HL-60 (cell line): ENCODE measurements at regions not wholly inside any gene's neighbourhood (a gene's known extent, or its start where the extent isn't known, plus 50 kb on each side); places are given as distances from the start of the nearest gene placed in this dataset.

Source experiments
- DNase-seq, 2 experiments: peaks; one replicate each; pipeline ENCODE4 v3.0.0-alpha.2; 2010 to 2020; ENCODE audit warnings: low read depth in 1 of 2, low spot score in 1 of 2
- H3K27ac ChIP-seq: fragments of 250-450 bp; sonication (Bioruptor Pico); replicated peaks from 2 replicates; pipeline ENCODE4 v1.5.1; 2020; ENCODE audit warnings: mild to moderate bottlenecking, moderate library complexity
- H3K27me3 ChIP-seq: fragments of 250-450 bp; sonication (Bioruptor Pico); 2 replicates; pipeline ENCODE4 v1.5.1; 2021; ENCODE audit warnings: mild to moderate bottlenecking, moderate library complexity; ENCODE audit not compliant: insufficient read depth, poor library complexity, severe bottlenecking
- H3K4me3 ChIP-seq: replicated peaks from 2 replicates; pipeline ENCODE4 v1.5.1; 2011; ENCODE audit warnings: mild to moderate bottlenecking, control low read depth, low read length; ENCODE audit not compliant: insufficient read depth
- GABPA ChIP-seq: IDR thresholded peaks from 2 replicates; pipeline ENCODE4 v1.6.1; 2012; ENCODE audit warnings: low read depth
- POLR2AphosphoS5 ChIP-seq: IDR thresholded peaks from 2 replicates; pipeline ENCODE4 v1.6.1; 2012; ENCODE audit warnings: low read depth
- SPI1 ChIP-seq: IDR thresholded peaks from 2 replicates; pipeline ENCODE4 v1.6.1; 2012; ENCODE audit warnings: low read depth, mild to moderate bottlenecking, borderline replicate concordance
- TF ChIP-seq, protein P1 (sequence below): IDR thresholded peaks from 2 replicates; pipeline ENCODE4 v1.6.1; 2012; ENCODE audit warnings: low read depth; ENCODE audit not compliant: insufficient replicate concordance
- TF ChIP-seq, protein P2 (sequence below): IDR thresholded peaks from one replicate; pipeline ENCODE4 v1.5.1; 2011; ENCODE audit warnings: low read length, control low read depth, inconsistent platforms; ENCODE audit not compliant: insufficient read depth

DNA sequence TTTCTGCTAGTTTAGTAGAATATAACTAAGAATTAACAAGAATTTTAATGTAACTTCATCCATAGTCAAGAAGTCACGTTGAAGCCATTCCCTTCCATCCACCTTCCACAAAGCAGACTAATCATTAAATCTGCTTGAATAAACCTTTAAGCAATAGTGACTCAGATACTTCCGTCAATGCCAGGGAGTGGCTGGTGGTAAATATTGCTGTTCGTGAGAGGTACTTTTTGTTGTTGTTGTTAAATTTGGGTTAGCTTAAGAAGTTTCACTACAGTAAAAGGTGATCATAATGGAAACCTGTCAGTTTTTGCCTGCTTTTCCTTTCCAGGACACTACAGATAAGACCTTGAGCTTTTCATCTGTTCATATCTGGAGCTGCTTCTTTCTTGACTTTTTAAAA lies 316.3 kb downstream of the TMA16 start:
- no peak for DNase-seq
- H3K27me3 ChIP-seq, result no peaks in the 10 kb centered on the region
- H3K27ac ChIP-seq, result no peak overlapping the region
- no peak for TF ChIP-seq GABPA
- TF ChIP-seq, protein P1, sequence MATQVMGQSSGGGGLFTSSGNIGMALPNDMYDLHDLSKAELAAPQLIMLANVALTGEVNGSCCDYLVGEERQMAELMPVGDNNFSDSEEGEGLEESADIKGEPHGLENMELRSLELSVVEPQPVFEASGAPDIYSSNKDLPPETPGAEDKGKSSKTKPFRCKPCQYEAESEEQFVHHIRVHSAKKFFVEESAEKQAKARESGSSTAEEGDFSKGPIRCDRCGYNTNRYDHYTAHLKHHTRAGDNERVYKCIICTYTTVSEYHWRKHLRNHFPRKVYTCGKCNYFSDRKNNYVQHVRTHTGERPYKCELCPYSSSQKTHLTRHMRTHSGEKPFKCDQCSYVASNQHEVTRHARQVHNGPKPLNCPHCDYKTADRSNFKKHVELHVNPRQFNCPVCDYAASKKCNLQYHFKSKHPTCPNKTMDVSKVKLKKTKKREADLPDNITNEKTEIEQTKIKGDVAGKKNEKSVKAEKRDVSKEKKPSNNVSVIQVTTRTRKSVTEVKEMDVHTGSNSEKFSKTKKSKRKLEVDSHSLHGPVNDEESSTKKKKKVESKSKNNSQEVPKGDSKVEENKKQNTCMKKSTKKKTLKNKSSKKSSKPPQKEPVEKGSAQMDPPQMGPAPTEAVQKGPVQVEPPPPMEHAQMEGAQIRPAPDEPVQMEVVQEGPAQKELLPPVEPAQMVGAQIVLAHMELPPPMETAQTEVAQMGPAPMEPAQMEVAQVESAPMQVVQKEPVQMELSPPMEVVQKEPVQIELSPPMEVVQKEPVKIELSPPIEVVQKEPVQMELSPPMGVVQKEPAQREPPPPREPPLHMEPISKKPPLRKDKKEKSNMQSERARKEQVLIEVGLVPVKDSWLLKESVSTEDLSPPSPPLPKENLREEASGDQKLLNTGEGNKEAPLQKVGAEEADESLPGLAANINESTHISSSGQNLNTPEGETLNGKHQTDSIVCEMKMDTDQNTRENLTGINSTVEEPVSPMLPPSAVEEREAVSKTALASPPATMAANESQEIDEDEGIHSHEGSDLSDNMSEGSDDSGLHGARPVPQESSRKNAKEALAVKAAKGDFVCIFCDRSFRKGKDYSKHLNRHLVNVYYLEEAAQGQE, result no peak
- TF ChIP-seq, protein P2, sequence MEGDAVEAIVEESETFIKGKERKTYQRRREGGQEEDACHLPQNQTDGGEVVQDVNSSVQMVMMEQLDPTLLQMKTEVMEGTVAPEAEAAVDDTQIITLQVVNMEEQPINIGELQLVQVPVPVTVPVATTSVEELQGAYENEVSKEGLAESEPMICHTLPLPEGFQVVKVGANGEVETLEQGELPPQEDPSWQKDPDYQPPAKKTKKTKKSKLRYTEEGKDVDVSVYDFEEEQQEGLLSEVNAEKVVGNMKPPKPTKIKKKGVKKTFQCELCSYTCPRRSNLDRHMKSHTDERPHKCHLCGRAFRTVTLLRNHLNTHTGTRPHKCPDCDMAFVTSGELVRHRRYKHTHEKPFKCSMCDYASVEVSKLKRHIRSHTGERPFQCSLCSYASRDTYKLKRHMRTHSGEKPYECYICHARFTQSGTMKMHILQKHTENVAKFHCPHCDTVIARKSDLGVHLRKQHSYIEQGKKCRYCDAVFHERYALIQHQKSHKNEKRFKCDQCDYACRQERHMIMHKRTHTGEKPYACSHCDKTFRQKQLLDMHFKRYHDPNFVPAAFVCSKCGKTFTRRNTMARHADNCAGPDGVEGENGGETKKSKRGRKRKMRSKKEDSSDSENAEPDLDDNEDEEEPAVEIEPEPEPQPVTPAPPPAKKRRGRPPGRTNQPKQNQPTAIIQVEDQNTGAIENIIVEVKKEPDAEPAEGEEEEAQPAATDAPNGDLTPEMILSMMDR, result no peak
- TF ChIP-seq SPI1, result no peak
- no peak for TF ChIP-seq POLR2AphosphoS5
- H3K4me3 ChIP-seq, result no peak overlapping the region

DNA sequence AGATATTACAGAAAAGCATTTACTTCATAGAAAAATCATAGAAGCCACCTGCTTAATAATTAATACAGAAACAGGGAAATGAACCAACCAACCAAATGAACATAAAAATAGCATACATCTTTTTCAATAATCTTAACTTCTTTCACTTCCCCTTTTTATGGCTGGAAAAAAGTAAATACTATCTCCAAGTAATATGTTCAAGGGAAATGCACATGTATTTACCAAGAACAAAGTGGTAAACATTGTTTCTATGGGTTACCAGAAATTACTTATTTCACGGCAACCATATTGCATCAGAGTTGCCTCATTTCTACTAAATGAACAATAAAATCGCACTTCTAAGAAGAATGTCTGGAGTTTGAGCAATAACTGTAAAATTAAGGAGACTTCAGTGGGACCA lies 321.3 kb downstream of the TMA16 start:
- Histone ChIP-seq H3K27me3 (no peaks in the 10 kb centered on the region), H3K4me3 (no peak overlapping the region), H3K27ac (no peak overlapping the region)
- no peak for DNase-seq
- TF ChIP-seq GABPA (no peak), SPI1 (peak; percentile 45; the same call in 1 of the 2 replicates)

DNA sequence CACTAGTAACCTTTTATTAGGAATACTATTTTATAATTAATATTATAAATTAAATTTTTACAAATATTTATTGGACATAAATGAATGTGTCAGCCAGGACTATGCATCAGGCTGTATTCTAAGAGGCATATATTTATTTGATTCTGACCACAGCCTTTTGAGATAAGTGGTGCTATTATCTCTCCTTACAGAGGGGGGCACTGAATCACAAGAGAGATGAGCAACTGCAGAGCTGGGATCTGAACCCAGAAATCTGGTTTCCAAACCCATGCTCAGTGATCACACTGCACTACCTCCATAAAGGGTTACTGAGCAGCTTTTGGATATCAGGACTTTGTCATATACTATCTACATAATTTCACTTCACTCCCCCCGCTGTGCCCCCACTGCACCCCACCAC lies 322.0 kb downstream of the TMA16 start:
- Histone ChIP-seq H3K27me3 (no peaks in the 10 kb centered on the region), H3K27ac (no peak overlapping the region), H3K4me3 (no peak overlapping the region)
- no peak for DNase-seq
- TF ChIP-seq, protein P1, result no peak
- no peak for TF ChIP-seq GABPA
- no peak for TF ChIP-seq POLR2AphosphoS5
- TF ChIP-seq, protein P2, result no peak
- no peak for TF ChIP-seq SPI1

DNA sequence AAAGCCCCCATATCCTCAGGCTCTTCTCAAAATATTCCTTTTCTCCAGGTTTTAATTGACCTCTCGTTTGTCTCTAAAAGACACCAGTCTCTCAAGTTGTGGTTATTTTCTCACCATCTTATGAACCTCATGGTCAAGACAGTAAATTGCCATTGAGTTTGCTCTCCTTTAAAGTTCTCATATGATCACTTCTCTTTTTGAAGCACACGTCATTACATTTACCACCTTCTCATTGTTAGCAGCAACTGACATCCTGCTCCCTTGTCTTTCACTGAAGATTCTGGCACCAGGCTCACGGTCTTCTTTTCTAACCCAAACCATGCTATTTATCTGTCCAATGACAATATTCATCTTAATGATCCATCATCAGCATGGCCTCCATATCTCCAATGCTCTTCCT lies 324.2 kb downstream of the TMA16 start:
- no peak for TF ChIP-seq SPI1
- TF ChIP-seq, protein P2, result no peak
- no peak for TF ChIP-seq GABPA
- TF ChIP-seq POLR2AphosphoS5, result no peak
- TF ChIP-seq, protein P1, result no peak
- Histone ChIP-seq H3K27me3 (no peaks in the 10 kb centered on the region), H3K27ac (no peak overlapping the region), H3K4me3 (no peak overlapping the region)
- no peak for DNase-seq
